Endodermal cell (in vitro differentiated cells): ENCODE measurements at regions not wholly inside any gene's neighbourhood (a gene's known extent, or its start where the extent isn't known, plus 50 kb on each side); places are given as distances from the start of the nearest gene placed in this dataset.

ENCODE experiments used
- DNase-seq: peaks from one replicate; pipeline ENCODE4 v3.0.0-alpha.2; 2017
- H3K27ac ChIP-seq: 2 replicates; pipeline ENCODE4 v1.5.1; 2013; ENCODE audit warnings: mild to moderate bottlenecking, low read depth, low read length, moderate library complexity
- H3K27me3 ChIP-seq: 2 replicates; pipeline ENCODE4 v1.6.1; 2013; ENCODE audit warnings: mild to moderate bottlenecking, low read length, moderate library complexity; ENCODE audit not compliant: insufficient read depth, control insufficient read depth, poor library complexity, severe bottlenecking
- H3K36me3 ChIP-seq: 2 replicates; pipeline ENCODE4 v1.7.0; 2013; ENCODE audit warnings: mild to moderate bottlenecking, low read length, moderate library complexity; ENCODE audit not compliant: control insufficient read depth, insufficient read depth
- H3K4me1 ChIP-seq: one replicate; pipeline ENCODE4 v1.7.0; 2013; ENCODE audit warnings: low read length; ENCODE audit not compliant: control insufficient read depth, insufficient read depth
- H3K4me3 ChIP-seq: 2 replicates; pipeline ENCODE4 v1.5.1; 2013; ENCODE audit warnings: mild to moderate bottlenecking, low read length, moderate library complexity
- H3K9ac ChIP-seq: 2 replicates; pipeline ENCODE4 v1.6.1; 2013; ENCODE audit warnings: mild to moderate bottlenecking, low read length, moderate library complexity; ENCODE audit not compliant: poor library complexity, severe bottlenecking; ENCODE audit errors: extremely low read depth
- H3K9me3 ChIP-seq: 2 replicates; pipeline ENCODE4 v1.6.1; 2013; ENCODE audit warnings: mild to moderate bottlenecking, low read length, moderate library complexity; ENCODE audit not compliant: control insufficient read depth
- H3K27ac Mint-ChIP-seq: 2 replicates; pipeline ENCODE4 v1.8.0; 2020; ENCODE audit warnings: mixed read lengths
- H3K27me3 Mint-ChIP-seq: 2 replicates; pipeline ENCODE4 v1.8.0; 2021; ENCODE audit warnings: mild to moderate bottlenecking, mixed read lengths; ENCODE audit not compliant: insufficient read depth
- H3K36me3 Mint-ChIP-seq: 2 replicates; pipeline ENCODE4 v1.8.0; 2020; ENCODE audit warnings: low read depth, mixed read lengths
- H3K4me1 Mint-ChIP-seq: 2 replicates; pipeline ENCODE4 v1.8.0; 2020; ENCODE audit warnings: mixed read lengths
- H3K4me3 Mint-ChIP-seq: 2 replicates; pipeline ENCODE4 v1.8.0; 2020; ENCODE audit warnings: mild to moderate bottlenecking, moderate library complexity, mixed read lengths
- H3K9me3 Mint-ChIP-seq: 2 replicates; pipeline ENCODE4 v1.8.0; 2020; ENCODE audit warnings: mild to moderate bottlenecking, mixed read lengths
- CTCF ChIP-seq: fragments of 200-600 bp; sonication (generic); conservative IDR thresholded peaks from 2 replicates; pipeline ENCODE4 v1.5.0; 2021; ENCODE audit warnings: antibody characterized with exemption, mild to moderate bottlenecking
- WGBS, 2 experiments: methylation state at CpG; one replicate each; pipeline versions ENCODE4 v1.1.5 to v1.1.7; 2013; ENCODE audit warnings: missing lambda C conversion rate in 2 of 2, mixed read lengths in 1 of 2; ENCODE audit not compliant: insufficient coverage in 1 of 2, insufficient read length in 1 of 2; 5-methylcytosine and 5-hydroxymethylcytosine counted together

GRCh38 chr2:6167592-6168138, 475.5 kb downstream of the SOX11 start:
- Mint-ChIP-seq H3K36me3 (no peaks in the 10 kb centered on the region), H3K9me3 (no peaks in the 10 kb centered on the region), H3K4me3 (no peak overlapping the region), H3K27ac (no peak overlapping the region), H3K4me1 (peaks cover 19% of the 10 kb centered on the region), H3K27me3 (no peaks in the 10 kb centered on the region)
- WGBS, 2 experiments = 90 to 92% methylated on average over 11 to 14 of the region's 14 CpGs
- Histone ChIP-seq H3K27ac (no peak overlapping the region), H3K4me1 (no peaks in the 10 kb centered on the region), H3K36me3 (no peaks in the 10 kb centered on the region), H3K9ac (no peak overlapping the region), H3K9me3 (no peaks in the 10 kb centered on the region), H3K27me3 (no peaks in the 10 kb centered on the region), H3K4me3 (no peak overlapping the region)
- DNase-seq = no peak
- TF ChIP-seq CTCF = no peak

DNA sequence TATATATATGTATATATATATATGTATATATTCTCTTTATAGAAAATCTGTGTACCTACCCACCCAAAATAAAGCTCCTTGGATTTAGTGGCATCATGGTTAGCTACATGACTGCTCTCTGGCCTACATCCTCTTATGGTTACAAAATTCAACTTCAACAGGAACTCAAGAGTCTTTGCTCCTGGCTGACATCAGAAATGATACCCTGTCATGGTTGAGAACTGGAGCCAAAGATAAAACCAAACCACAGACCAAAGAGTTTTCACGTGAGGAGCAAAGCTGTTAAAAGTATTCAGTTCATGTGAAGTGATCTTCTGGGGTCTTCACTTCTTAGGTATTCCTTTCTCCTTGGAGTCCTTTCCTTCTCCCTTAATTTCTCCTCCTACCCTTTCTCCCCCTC, 476.3 kb downstream of the SOX11 start:
- Mint-ChIP-seq H3K4me3 (no peak overlapping the region), H3K9me3 (no peaks in the 10 kb centered on the region)
- 67% methylated on average over 1 of the region's 1 CpG; no CpG with 5 or more reads in 1 of the 2 experiments for WGBS, 2 experiments

DNA sequence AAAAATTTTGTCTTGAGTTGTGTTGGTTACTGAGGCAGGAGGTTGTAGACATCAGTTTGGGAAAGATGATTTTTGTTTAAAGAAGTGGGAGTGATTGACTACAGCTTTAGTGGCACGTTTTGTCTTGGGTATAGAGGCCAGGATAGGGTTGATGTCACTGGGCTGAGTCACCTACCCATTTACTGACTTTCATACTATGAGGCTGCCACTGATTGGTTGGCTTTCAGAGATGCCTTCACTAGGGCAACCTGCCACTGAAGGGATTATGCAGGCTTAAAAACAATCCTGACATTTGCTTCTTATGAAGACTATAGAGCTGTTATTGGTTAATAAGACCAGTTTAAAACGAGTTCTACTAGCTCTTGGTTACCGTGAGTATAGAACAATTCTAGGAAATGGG, 479.1 kb downstream of the SOX11 start:
- Histone ChIP-seq H3K9ac (no peak overlapping the region), H3K4me1 (no peaks in the 10 kb centered on the region), H3K36me3 (no peaks in the 10 kb centered on the region), H3K27ac (no peak overlapping the region), H3K9me3 (peaks cover 16% of the 10 kb centered on the region), H3K27me3 (no peaks in the 10 kb centered on the region), H3K4me3 (no peak overlapping the region)
- DNase-seq = no peak
- 78 to 80% methylated on average over 1 to 3 of the region's 3 CpGs for WGBS, 2 experiments
- Mint-ChIP-seq H3K27me3 (no peaks in the 10 kb centered on the region), H3K36me3 (no peaks in the 10 kb centered on the region), H3K4me3 (no peak overlapping the region), H3K27ac (no peak overlapping the region), H3K4me1 (no peaks in the 10 kb centered on the region), H3K9me3 (no peaks in the 10 kb centered on the region)
- no peak for TF ChIP-seq CTCF

More for the DNA sequence above, 476.3 kb downstream of the SOX11 start:
- peaks cover 2% of the 10 kb centered on the region for H3K9me3 ChIP-seq
- no peak overlapping the region for H3K9ac ChIP-seq
- no peak overlapping the region for H3K4me3 ChIP-seq
- Mint-ChIP-seq H3K36me3 (no peaks in the 10 kb centered on the region), H3K27ac (no peak overlapping the region), H3K27me3 (no peaks in the 10 kb centered on the region), H3K4me1 (peaks cover 19% of the 10 kb centered on the region)
- no peaks in the 10 kb centered on the region for H3K4me1 ChIP-seq
- no peak for DNase-seq
- no peaks in the 10 kb centered on the region for H3K36me3 ChIP-seq
- no peaks in the 10 kb centered on the region for H3K27me3 ChIP-seq
- no peak overlapping the region for H3K27ac ChIP-seq
- no peak for TF ChIP-seq CTCF
